ENCODE measurements at regions not wholly inside any gene's neighbourhood (a gene's known extent, or its start where the extent isn't known, plus 50 kb on each side); places are given as distances from the start of the nearest gene placed in this dataset.
"Not testable (repeated sequence)": the region's sequence is repeated elsewhere in the genome, so short reads cannot be mapped to it uniquely, and the experiment has no call there.

- TF ChIP-seq POLR2A (IDR thresholded peaks at IDR 0.05) (no peak), EP300 (IDR thresholded peaks at IDR 0.05) (no peak)
- Histone ChIP-seq H3K27me3 (no peaks in the 10 kb centered on the region), H3K27ac (no peak overlapping the region), H3K4me3 (no peak overlapping the region), H3K4me1 (no peaks in the 10 kb centered on the region), H3K36me3 (no peaks in the 10 kb centered on the region), H3K9me3 (no peaks in the 10 kb centered on the region)
- DNase-seq (ENCODE audit: low spot score in 2 of 2): peak in 1 of 2 donors; percentile 31
- 81% methylated on average over 4 of the region's 4 CpGs for WGBS
Measured at GRCh38 chr16:66182592-66182991, 183.9 kb upstream of the CDH5 start.

- Histone ChIP-seq H3K4me3 (no peak overlapping the region), H3K4me1 (no peaks in the 10 kb centered on the region), H3K9me3 (no peaks in the 10 kb centered on the region), H3K27me3 (no peaks in the 10 kb centered on the region), H3K27ac (no peak overlapping the region), H3K36me3 (no peaks in the 10 kb centered on the region)
- WGBS: 94% methylated on average over 2 of the region's 2 CpGs
- no peak for DNase-seq (ENCODE audit: low spot score in 2 of 2)
- TF ChIP-seq CTCF (IDR thresholded peaks at IDR 0.05) (no peak), POLR2AphosphoS5 (IDR thresholded peaks at IDR 0.05) (no peak), POLR2A (IDR thresholded peaks at IDR 0.05) (no peak)
Measured at GRCh38 chr16:66176731-66177130, 189.8 kb upstream of the CDH5 start.

- Histone ChIP-seq H3K27ac (no peak overlapping the region), H3K36me3 (no peaks in the 10 kb centered on the region), H3K27me3 (no peaks in the 10 kb centered on the region), H3K4me3 (no peak overlapping the region), H3K9me3 (no peaks in the 10 kb centered on the region), H3K4me1 (no peaks in the 10 kb centered on the region)
- 95% methylated on average over 7 of the region's 7 CpGs for WGBS
- no peak for DNase-seq (ENCODE audit: low spot score in 2 of 2)
- TF ChIP-seq POLR2AphosphoS5 (IDR thresholded peaks at IDR 0.05) (no peak), POLR2A (IDR thresholded peaks at IDR 0.05) (no peak), CTCF (IDR thresholded peaks at IDR 0.05) (no peak), EP300 (IDR thresholded peaks at IDR 0.05) (no peak)
Measured at GRCh38 chr16:66176111-66176510, 190.4 kb upstream of the CDH5 start.

GRCh38 chr16:66175636-66176035, 190.9 kb upstream of the CDH5 start:
- Histone ChIP-seq H3K9me3 (no peaks in the 10 kb centered on the region), H3K27ac (no peak overlapping the region), H3K36me3 (no peaks in the 10 kb centered on the region), H3K4me3 (no peak overlapping the region), H3K27me3 (no peaks in the 10 kb centered on the region), H3K4me1 (no peaks in the 10 kb centered on the region)
- no peak for TF ChIP-seq CTCF (IDR thresholded peaks at IDR 0.05)
- DNase-seq (ENCODE audit: low spot score in 2 of 2): no peak
- WGBS: 41% methylated on average over 4 of the region's 4 CpGs

- 80% methylated on average over 5 of the region's 5 CpGs for WGBS
- no peak overlapping the region for H3K27ac ChIP-seq
- no peak for TF ChIP-seq EP300 (IDR thresholded peaks at IDR 0.05)
- no peak for TF ChIP-seq POLR2A (IDR thresholded peaks at IDR 0.05)
- TF ChIP-seq POLR2AphosphoS5 (IDR thresholded peaks at IDR 0.05): no peak
- no peak for TF ChIP-seq CTCF (IDR thresholded peaks at IDR 0.05)
- H3K27me3 ChIP-seq: no peaks in the 10 kb centered on the region
- H3K36me3 ChIP-seq: no peaks in the 10 kb centered on the region
- DNase-seq (ENCODE audit: low spot score in 2 of 2): no peak
- H3K4me1 ChIP-seq: no peaks in the 10 kb centered on the region
- no peaks in the 10 kb centered on the region for H3K9me3 ChIP-seq
- no peak overlapping the region for H3K4me3 ChIP-seq
Measured at GRCh38 chr16:66175058-66175457, 191.4 kb upstream of the CDH5 start.

- H3K27ac ChIP-seq, H3K4me1 ChIP-seq, H3K27me3 ChIP-seq, H3K4me3 ChIP-seq, H3K36me3 ChIP-seq, H3K9me3 ChIP-seq: not testable (repeated sequence)
- WGBS: 89% methylated on average over 10 of the region's 10 CpGs
- peak in 1 of 2 donors; percentile 53 for DNase-seq (ENCODE audit: low spot score in 2 of 2)
Measured at GRCh38 chr16:66173796-66174195, 192.7 kb upstream of the CDH5 start.

- not testable (repeated sequence) for H3K36me3 ChIP-seq, H3K27ac ChIP-seq, H3K9me3 ChIP-seq, H3K27me3 ChIP-seq, H3K4me3 ChIP-seq, H3K4me1 ChIP-seq
- WGBS: 91% methylated on average over 6 of the region's 6 CpGs
- DNase-seq (ENCODE audit: low spot score in 2 of 2): peak in 1 of 2 donors; percentile 71
Measured at GRCh38 chr16:66173181-66173580, 193.3 kb upstream of the CDH5 start.

All from suprapubic skin (tissue), 4 donors.